OCI-LY7 (cell line): ENCODE measurements at regions not wholly inside any gene's neighbourhood (a gene's known extent, or its start where the extent isn't known, plus 50 kb on each side); places are given as distances from the start of the nearest gene placed in this dataset.

ENCODE experiments used
- BruUV-seq: library from RNA; stranded (reverse); fragments of 400-500 nt; replicated peaks from 2 replicates; lab custom pipeline; 2021; lab: Mats Ljungman, UMichigan
- CTCF ChIA-PET: fragments of 300-600 bp; sonication (Branson Sonifier 250); formaldehyde crosslinking; loops from one replicate; lab custom pipeline; 2022; ENCODE audit warnings: antibody characterized with exemption; ENCODE audit not compliant: unreplicated experiment; lab: Charles Lee
- POLR2A ChIA-PET: fragments of 300-600 bp; sonication (Branson Sonifier 250); formaldehyde crosslinking; loops from one replicate; lab custom pipeline; 2022; ENCODE audit warnings: antibody characterized with exemption; lab: Charles Lee
- DNase-seq: peaks from one replicate; pipeline ENCODE4 v3.0.0-alpha.2; 2015; ENCODE audit warnings: low spot score
- H2AFZ ChIP-seq: fragments of 200-600 bp; sonication (generic), shearing (Covaris generic); 2 replicates; pipeline ENCODE4 v1.6.1; 2014; ENCODE audit warnings: mild to moderate bottlenecking, antibody characterized with exemption, low read length, moderate library complexity
- H3K27ac ChIP-seq: fragments of 200-600 bp; sonication (generic); 2 replicates; pipeline ENCODE4 v1.5.1; 2014; ENCODE audit warnings: mixed run types, low read depth, mild to moderate bottlenecking, moderate library complexity, low read length, inconsistent platforms; ENCODE audit not compliant: poor library complexity, severe bottlenecking
- H3K36me3 ChIP-seq: fragments of 200-600 bp; sonication (generic); 2 replicates; pipeline ENCODE4 v1.6.1; 2014; ENCODE audit warnings: mild to moderate bottlenecking, antibody characterized with exemption, low read length, moderate library complexity, mixed read lengths; ENCODE audit not compliant: insufficient read depth
- H3K4me1 ChIP-seq: fragments of 200-600 bp; sonication (generic); 2 replicates; pipeline ENCODE4 v1.5.1; 2014; ENCODE audit warnings: mild to moderate bottlenecking, low read length; ENCODE audit not compliant: insufficient read depth, poor library complexity, severe bottlenecking
- H3K4me2 ChIP-seq: fragments of 200-600 bp; sonication (generic); 2 replicates; pipeline ENCODE4 v1.6.1; 2014; ENCODE audit warnings: mild to moderate bottlenecking, low read length
- H3K4me3 ChIP-seq: fragments of 200-600 bp; sonication (generic); 2 replicates; pipeline ENCODE4 v1.5.1; 2014; ENCODE audit warnings: mild to moderate bottlenecking, low read depth, low read length; ENCODE audit not compliant: poor library complexity, severe bottlenecking
- H3K79me2 ChIP-seq: fragments of 200-600 bp; sonication (generic); 2 replicates; pipeline ENCODE4 v1.6.1; 2016; ENCODE audit warnings: low read depth, mild to moderate bottlenecking, low read length, moderate library complexity, mixed read lengths; ENCODE audit not compliant: insufficient read depth
- H3K9me2 ChIP-seq: fragments of 200-600 bp; sonication (generic); 2 replicates; pipeline ENCODE4 v1.6.1; 2016; ENCODE audit warnings: mild to moderate bottlenecking, low read length, mixed read lengths; ENCODE audit not compliant: insufficient read depth
- H3K9me3 ChIP-seq: fragments of 200-600 bp; sonication (generic); 2 replicates; pipeline ENCODE4 v1.6.1; 2014; ENCODE audit warnings: mild to moderate bottlenecking, mixed run types, low read length, mixed read lengths
- H4K20me1 ChIP-seq: fragments of 200-600 bp; sonication (generic); 2 replicates; pipeline ENCODE4 v1.6.1; 2014; ENCODE audit warnings: mild to moderate bottlenecking, antibody characterized with exemption, low read length, moderate library complexity, mixed read lengths; ENCODE audit not compliant: insufficient read depth
- CTCF ChIP-seq: fragments of 200-600 bp; sonication (generic); conservative IDR thresholded peaks from 2 replicates; pipeline ENCODE4 v1.5.1; 2014; ENCODE audit warnings: mild to moderate bottlenecking, antibody characterized with exemption, low read length, moderate library complexity, mixed read lengths
- EZH2phosphoT487 ChIP-seq: fragments of 200-600 bp; sonication (generic); IDR thresholded peaks from 2 replicates; pipeline ENCODE4 v1.6.1; 2018; ENCODE audit warnings: low read depth, borderline replicate concordance, mild to moderate bottlenecking, mixed run types, antibody characterized with exemption, low read length, moderate library complexity, mixed read lengths
- intact Hi-C: fragments of 100-400 bp; cut with micrococcal nuclease; formaldehyde crosslinking; loops from one replicate; pipeline ENCODE4 v1.10.0; 2022; ENCODE audit not compliant: unreplicated experiment

- TF ChIP-seq CTCF (no peak), EZH2phosphoT487 (no peak)
- H3K9me2 ChIP-seq, result no peaks in the 10 kb centered on the region
- BruUV-seq, result no TSS peak
- no peak overlapping the region for H3K4me3 ChIP-seq
- H3K4me2 ChIP-seq, result no peak overlapping the region
- no peaks in the 10 kb centered on the region for H3K4me1 ChIP-seq
- no peaks in the 10 kb centered on the region for H3K36me3 ChIP-seq
- intact Hi-C loops, result no loop called here
- H3K9me3 ChIP-seq, result no peaks in the 10 kb centered on the region
- ChIA-PET CTCF (no interaction called here), POLR2A (interaction anchor here (0.8 kb wide), 1 partner anchor 954 kb away, joined by 3 read pairs; no protein-coding TSS in a partner anchor)
- H2AFZ ChIP-seq, result no peak overlapping the region
- DNase-seq, result no peak
- no peaks in the 10 kb centered on the region for H3K79me2 ChIP-seq
- no peak overlapping the region for H3K27ac ChIP-seq
- H4K20me1 ChIP-seq, result no peaks in the 10 kb centered on the region
Measured at GRCh38 chr1:68332041-68332440, 99.7 kb upstream of the WLS start.

GRCh38 chr1:68331117-68331865 is 99.0 kb upstream of the WLS start:
- no peak for DNase-seq
- Histone ChIP-seq H2AFZ (no peak overlapping the region), H3K9me2 (no peaks in the 10 kb centered on the region), H3K36me3 (no peaks in the 10 kb centered on the region), H3K79me2 (no peaks in the 10 kb centered on the region), H4K20me1 (no peaks in the 10 kb centered on the region), H3K4me3 (no peak overlapping the region), H3K4me2 (no peak overlapping the region), H3K4me1 (no peaks in the 10 kb centered on the region), H3K27ac (no peak overlapping the region), H3K9me3 (no peaks in the 10 kb centered on the region)
- no TSS peak for BruUV-seq
- POLR2A ChIA-PET, result interaction anchor here (0.8 kb wide), 1 partner anchor 955 kb away, joined by 3 read pairs; no protein-coding TSS in a partner anchor
- no peak for TF ChIP-seq EZH2phosphoT487
- TF ChIP-seq CTCF, result no peak
- intact Hi-C loops, result no loop called here
- CTCF ChIA-PET, result no interaction called here

GRCh38 chr1:68330391-68330790 is 98.1 kb upstream of the WLS start:
- H3K9me2 ChIP-seq, result no peaks in the 10 kb centered on the region
- no peak for DNase-seq
- ChIA-PET CTCF (no interaction called here), POLR2A (interaction anchor here (0.6 to 0.7 kb wide), 3 partner anchors 22 to 223 kb away, joined by 3 to 5 read pairs (median 3); no protein-coding TSS in a partner anchor)
- no peak overlapping the region for H2AFZ ChIP-seq
- H4K20me1 ChIP-seq, result no peaks in the 10 kb centered on the region
- TF ChIP-seq CTCF (no peak), EZH2phosphoT487 (no peak)
- H3K79me2 ChIP-seq, result no peaks in the 10 kb centered on the region
- no peak overlapping the region for H3K4me3 ChIP-seq
- intact Hi-C loops, result no loop called here
- no peaks in the 10 kb centered on the region for H3K4me1 ChIP-seq
- H3K27ac ChIP-seq, result no peak overlapping the region
- BruUV-seq, result no TSS peak
- H3K4me2 ChIP-seq, result no peak overlapping the region
- no peaks in the 10 kb centered on the region for H3K9me3 ChIP-seq
- H3K36me3 ChIP-seq, result no peaks in the 10 kb centered on the region
